HG03175 (cell line): ENCODE measurements at regions not wholly inside any gene's neighbourhood (a gene's known extent, or its start where the extent isn't known, plus 50 kb on each side); places are given as distances from the start of the nearest gene placed in this dataset.

Experiments used
- ATAC-seq: cut with Tn5 transposase; IDR thresholded peaks from one replicate; pipeline ENCODE4 v1.9.1; 2021; ENCODE audit warnings: mild to moderate bottlenecking, moderate library complexity; ENCODE audit not compliant: unreplicated experiment

GRCh38 chr20:60266177-60266823 is 308.1 kb downstream of the CDH26 start:
- no peak for ATAC-seq

GRCh38 chr20:60268491-60268890 is 310.3 kb downstream of the CDH26 start:
- no peak for ATAC-seq

- ATAC-seq = no peak
These were observed 311.4 kb downstream of the CDH26 start for GRCh38 chr20:60269573-60270162.

- ATAC-seq = no peak
These were observed 312.1 kb downstream of the CDH26 start for GRCh38 chr20:60270341-60270740.

DNA sequence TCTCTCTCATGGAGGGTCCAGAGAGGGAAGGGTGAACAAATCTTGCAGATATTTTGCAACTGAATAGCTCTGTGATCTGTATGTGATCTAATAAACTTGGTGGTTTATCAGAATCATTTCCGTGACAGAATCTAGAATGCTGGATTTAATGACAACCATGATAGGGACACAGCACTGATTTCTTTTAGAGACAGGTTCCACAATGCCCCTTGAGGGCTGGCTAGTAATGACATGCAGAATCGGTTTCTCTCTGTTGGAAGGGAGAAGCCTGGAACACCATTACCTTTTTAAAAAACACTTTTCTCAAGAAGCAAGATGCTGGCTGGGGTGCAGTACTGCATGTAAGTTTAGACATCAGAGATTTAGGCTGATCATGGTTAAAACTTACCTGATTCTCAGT is 313.4 kb downstream of the CDH26 start:
- ATAC-seq = no peak

- ATAC-seq = no peak
These were observed 314.6 kb downstream of the CDH26 start for GRCh38 chr20:60272790-60273189.

DNA sequence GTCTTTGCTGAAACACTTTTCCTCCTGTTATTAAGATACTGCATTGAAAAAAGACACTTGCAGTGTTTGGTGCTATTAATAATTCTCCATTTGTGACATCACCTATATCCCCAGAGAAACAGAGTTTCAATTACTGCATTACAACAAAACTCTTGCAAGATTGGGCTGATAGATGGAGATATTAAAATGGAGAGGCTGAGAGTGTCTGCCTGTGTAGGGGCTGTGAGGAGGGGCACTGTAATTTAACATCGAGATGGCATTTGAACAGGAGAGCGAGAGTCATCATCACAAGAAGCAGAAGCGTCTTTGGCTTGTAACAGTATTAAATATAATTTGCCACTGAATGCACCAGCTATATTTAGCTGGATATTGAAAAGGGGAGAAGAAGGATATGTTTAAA is 316.5 kb downstream of the CDH26 start:
- ATAC-seq = no peak

- no peak for ATAC-seq
These were observed 323.1 kb downstream of the CDH26 start for GRCh38 chr20:60281295-60281694.

DNA sequence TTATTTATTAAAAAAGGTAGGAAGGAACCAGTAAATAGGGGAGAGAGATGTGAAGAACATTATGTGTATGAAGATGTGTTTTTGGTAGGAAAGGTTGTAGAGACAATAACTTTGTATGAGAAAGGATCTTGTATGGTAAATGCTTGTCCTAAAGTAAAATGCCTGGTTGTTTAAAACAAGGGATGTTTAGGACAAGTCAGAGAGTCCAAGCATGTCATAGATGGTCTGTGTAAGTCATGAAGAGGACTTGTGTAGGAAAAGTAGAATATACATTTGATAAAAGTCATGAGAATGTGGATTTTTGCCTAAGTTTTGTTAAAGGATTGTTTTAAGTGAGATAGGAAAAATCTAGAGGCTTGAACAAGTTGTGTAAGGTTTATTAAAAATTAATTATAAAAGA is 325.1 kb downstream of the CDH26 start:
- ATAC-seq = no peak

GRCh38 chr20:60286764-60287163 is 328.5 kb downstream of the CDH26 start:
- no peak for ATAC-seq

DNA sequence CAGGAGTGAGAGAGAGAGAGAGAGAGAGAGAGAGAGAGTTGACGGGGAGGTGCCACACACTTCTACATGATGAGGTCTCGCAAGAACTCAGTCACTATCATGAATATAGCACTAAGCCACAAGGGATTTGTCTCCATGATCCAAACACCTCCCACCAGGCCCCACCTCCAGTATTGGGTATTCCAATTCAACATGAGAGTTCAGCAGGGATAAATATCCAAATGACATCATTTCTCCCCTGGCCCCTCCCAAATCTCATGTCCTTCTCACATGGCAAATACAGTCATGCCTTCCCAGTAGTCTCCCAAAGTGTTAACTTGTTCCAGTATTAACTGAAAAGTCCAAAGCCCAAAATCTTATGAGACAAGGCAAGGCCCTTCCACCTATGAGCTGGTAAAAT is 330.7 kb downstream of the CDH26 start:
- no peak for ATAC-seq

DNA sequence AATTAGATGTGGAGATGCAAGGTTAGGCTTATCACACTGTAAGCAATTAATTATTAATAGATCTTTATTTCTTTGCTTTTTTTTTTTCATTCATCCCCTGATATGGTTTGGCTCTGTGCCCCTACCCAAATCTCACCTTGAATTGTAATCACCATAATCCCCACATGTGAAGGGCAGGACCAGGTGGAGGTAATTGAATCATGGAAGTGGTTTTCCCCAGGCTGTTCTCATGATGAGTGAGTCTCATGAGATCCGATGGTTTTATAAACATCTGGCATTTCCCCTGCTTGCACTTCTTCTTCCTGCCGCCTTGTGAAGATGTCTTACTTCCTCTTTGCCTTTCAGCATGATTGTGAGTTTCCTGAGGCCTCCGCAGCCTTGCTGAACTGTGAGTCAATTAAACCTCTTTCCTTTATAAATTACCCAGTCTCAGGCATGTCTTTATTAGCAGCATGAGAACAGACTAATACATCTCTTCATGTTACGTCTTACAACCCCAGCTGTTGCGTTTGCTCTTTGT is 333.8 kb downstream of the CDH26 start:
- no peak for ATAC-seq

DNA sequence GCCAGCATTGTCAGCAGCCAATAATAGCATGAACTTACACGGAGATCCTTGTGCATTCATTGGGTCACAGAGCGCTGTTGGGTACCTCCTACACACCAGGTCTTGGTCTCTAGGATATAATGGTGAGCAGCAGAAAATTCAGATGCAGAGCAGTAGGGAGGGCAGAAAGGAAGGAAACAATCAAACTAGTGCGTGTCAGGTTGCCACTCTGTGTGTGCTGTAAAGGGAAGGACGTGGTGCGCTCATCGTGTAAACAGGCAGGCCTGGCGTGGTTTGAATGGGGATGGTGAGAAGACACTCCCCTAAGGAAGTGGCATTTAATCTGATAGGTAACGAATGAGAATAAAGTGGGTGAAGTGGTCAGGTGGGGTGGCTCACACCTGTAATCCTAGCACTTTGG is 336.4 kb downstream of the CDH26 start:
- ATAC-seq = no peak

- no peak for ATAC-seq
These were observed 337.0 kb downstream of the CDH26 start for GRCh38 chr20:60295214-60295613.

DNA sequence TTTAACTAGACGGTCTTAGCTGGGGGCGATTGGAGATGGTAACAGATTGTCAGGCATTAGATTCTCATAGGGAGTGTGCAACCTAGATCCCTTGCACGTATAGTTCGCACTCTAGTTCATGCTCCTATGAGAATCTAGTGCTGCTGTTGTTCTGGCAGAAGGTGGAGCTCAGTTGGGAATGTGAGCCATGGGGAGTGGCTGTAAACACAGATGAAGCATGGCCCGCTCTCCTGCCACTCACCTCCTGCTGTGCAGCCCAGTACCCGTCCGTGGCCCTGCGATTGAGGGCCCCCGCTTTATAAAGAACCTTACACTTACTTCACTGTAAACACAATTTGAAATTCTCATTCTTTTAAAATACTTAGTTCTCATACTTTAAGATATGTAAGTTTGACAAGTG is 339.4 kb downstream of the CDH26 start:
- ATAC-seq = no peak

DNA sequence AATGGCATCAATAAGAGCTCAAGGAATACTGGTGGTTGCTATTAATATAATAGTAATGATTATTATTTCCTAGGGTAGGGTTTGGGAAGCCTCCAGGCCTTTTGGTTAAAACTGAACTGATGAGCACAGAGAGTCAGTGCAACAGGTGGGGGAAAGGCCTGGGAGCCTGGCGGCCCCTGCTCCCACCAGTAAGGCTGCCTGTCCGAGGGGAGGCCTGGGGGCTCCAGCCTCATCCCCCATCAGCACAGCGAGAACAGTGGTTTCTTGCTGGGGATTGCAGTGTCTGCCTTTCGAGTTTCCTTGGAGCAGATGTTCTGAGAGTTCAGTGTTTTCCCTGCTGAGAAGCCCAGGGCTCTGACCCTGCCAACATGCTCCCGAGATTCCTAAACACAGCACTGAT is 340.4 kb downstream of the CDH26 start:
- no peak for ATAC-seq

- no peak for ATAC-seq
These were observed 341.7 kb downstream of the CDH26 start for GRCh38 chr20:60299951-60300350.

DNA sequence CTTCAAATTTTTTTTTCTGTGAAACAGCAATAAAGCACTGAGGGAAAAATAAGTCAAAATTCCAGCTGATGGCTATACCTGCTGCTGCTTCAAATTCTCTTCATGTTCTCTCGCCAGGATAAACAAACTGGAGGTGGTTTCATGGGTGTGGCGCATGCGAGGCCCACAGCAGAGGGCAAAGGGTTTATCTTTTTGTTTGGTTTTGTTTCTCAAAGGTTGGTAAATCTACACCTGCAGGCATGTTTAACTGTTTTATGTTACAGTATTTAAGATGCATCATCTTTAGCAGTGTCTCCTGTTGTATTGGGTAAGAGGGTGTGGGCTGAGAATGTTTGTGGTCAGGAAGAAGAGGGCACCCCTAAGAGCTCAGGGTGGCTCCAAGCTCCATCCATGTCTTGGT is 342.2 kb downstream of the CDH26 start:
- no peak for ATAC-seq

GRCh38 chr20:60302875-60303274 is 344.7 kb downstream of the CDH26 start:
- no peak for ATAC-seq

GRCh38 chr20:60304026-60304590 is 345.9 kb downstream of the CDH26 start:
- ATAC-seq = no peak

DNA sequence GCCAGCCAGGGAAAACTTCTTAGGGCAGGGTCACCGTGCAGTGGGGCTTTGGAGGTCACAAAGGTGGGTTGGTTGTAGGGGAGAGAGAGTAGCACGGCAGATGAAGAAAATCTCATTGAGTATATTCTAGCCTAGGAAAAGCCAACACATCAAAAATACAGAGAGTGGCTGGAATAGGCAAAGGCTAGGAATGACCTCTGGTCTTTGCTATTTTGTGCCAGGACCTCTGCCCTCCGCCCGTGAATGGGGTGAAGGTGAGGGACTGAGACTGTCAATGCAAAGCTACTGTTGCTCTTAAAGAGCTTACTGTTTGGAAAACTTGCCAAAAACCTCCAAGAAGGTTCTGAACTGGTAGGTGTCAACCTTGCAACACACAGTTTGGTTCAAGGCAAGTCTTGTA is 346.7 kb downstream of the CDH26 start:
- no peak for ATAC-seq

DNA sequence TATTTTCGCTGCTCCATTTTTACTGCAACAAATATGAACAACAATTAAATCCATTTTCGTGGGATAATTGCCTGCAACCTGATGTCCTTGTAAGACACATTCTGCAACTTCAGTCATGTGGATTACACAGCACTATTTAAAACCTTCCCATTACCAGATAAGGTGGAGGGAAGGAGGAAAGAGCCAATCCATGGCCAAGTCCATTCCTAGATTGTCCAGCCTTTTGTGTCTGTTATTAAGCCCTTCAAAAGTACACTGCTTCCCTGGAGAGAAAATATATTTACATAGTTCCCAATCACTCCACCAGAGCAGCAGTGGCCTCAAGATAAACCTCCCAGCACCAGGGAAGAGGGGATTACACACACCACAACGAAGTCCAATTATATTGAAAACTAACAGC is 347.9 kb downstream of the CDH26 start:
- no peak for ATAC-seq

GRCh38 chr20:60306551-60306950 is 348.3 kb downstream of the CDH26 start:
- no peak for ATAC-seq
